HG02798 (cell line): ENCODE measurements at regions not wholly inside any gene's neighbourhood (a gene's known extent, or its start where the extent isn't known, plus 50 kb on each side); places are given as distances from the start of the nearest gene placed in this dataset.

ENCODE experiments used
- ATAC-seq: cut with Tn5 transposase; IDR thresholded peaks from one replicate; pipeline ENCODE4 v1.9.1; 2021; ENCODE audit warnings: mild to moderate bottlenecking; ENCODE audit not compliant: unreplicated experiment, poor library complexity

GRCh38 chr11:45450189-45450588 is 164.0 kb upstream of the SYT13 start:
- no peak for ATAC-seq

- ATAC-seq: no peak
Measured at GRCh38 chr11:45449036-45449601, 163.0 kb upstream of the SYT13 start.

GRCh38 chr11:45448561-45448960 is 162.4 kb upstream of the SYT13 start:
- ATAC-seq: no peak

GRCh38 chr11:45446998-45447397 is 160.9 kb upstream of the SYT13 start:
- ATAC-seq: no peak

- ATAC-seq: no peak
Measured at GRCh38 chr11:45446434-45446833, 160.3 kb upstream of the SYT13 start.

GRCh38 chr11:45444796-45445195 is 158.7 kb upstream of the SYT13 start:
- no peak for ATAC-seq

GRCh38 chr11:45440111-45440510 is 154.0 kb upstream of the SYT13 start:
- ATAC-seq: no peak

- ATAC-seq: no peak
Measured at GRCh38 chr11:45436966-45437365, 150.8 kb upstream of the SYT13 start.

GRCh38 chr11:45436118-45436517 is 150.0 kb upstream of the SYT13 start:
- no peak for ATAC-seq

GRCh38 chr11:45435706-45436105 is 149.6 kb upstream of the SYT13 start:
- ATAC-seq: no peak

- no peak for ATAC-seq
Measured at GRCh38 chr11:45432910-45433309, 146.8 kb upstream of the SYT13 start.

- no peak for ATAC-seq
Measured at GRCh38 chr11:45432100-45432499, 146.0 kb upstream of the SYT13 start.

GRCh38 chr11:45431046-45432018 is 145.2 kb upstream of the SYT13 start:
- ATAC-seq: no peak

- ATAC-seq: no peak
Measured at GRCh38 chr11:45430361-45430760, 144.2 kb upstream of the SYT13 start.

GRCh38 chr11:45429719-45430118 is 143.6 kb upstream of the SYT13 start:
- ATAC-seq: no peak

GRCh38 chr11:45428541-45429230 is 142.5 kb upstream of the SYT13 start:
- no peak for ATAC-seq

GRCh38 chr11:45428116-45428515 is 142.0 kb upstream of the SYT13 start:
- no peak for ATAC-seq

GRCh38 chr11:45424411-45425180 is 138.5 kb upstream of the SYT13 start:
- ATAC-seq: no peak

- ATAC-seq: no peak
Measured at GRCh38 chr11:45423475-45424120, 137.5 kb upstream of the SYT13 start.

- ATAC-seq: no peak
Measured at GRCh38 chr11:45423036-45423435, 136.9 kb upstream of the SYT13 start.
